KOPT-K1 (cell line): ENCODE measurements at regions not wholly inside any gene's neighbourhood (a gene's known extent, or its start where the extent isn't known, plus 50 kb on each side); places are given as distances from the start of the nearest gene placed in this dataset.
"Not testable (repeated sequence)": the region's sequence is repeated elsewhere in the genome, so short reads cannot be mapped to it uniquely, and the experiment has no call there.

ENCODE experiments used
- H3K27ac ChIP-seq: fragments of 200-600 bp; sonication (generic); 2 replicates; pipeline ENCODE4 v1.5.1; 2016; ENCODE audit warnings: antibody characterized with exemption, mild to moderate bottlenecking, low read depth, low read length; ENCODE audit not compliant: poor library complexity, severe bottlenecking
- H3K36me3 ChIP-seq: fragments of 200-600 bp; sonication (generic); 2 replicates; pipeline ENCODE4 v1.5.1; 2017; ENCODE audit warnings: antibody characterized with exemption, mild to moderate bottlenecking, low read length, moderate library complexity; ENCODE audit not compliant: insufficient read depth
- H3K9me3 ChIP-seq: fragments of 200-600 bp; sonication (generic); 2 replicates; pipeline ENCODE4 v1.5.1; 2017; ENCODE audit warnings: antibody characterized with exemption, low read length, mild to moderate bottlenecking; ENCODE audit not compliant: insufficient read depth, poor library complexity, severe bottlenecking

DNA sequence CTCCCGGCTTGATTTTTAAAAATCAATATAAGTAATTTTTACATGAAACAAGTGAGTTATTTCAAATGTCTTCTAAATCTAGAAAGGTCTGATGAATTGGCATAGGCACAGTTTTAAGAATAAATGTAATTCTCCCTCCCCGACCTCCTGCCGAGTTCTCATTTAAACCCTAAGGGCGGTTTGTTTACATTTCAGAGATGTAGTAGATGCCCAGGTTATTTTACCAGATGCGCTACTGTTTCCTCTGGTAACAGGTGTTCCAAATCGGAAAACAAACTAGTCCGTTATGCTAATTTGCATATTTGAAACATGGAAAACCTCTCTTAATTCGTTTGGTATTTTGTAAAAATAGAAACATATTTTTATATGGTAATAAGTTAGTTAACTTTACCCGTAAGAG, 53.8 kb upstream of the CFAP126 start:
- no peak overlapping the region for H3K27ac ChIP-seq
- no peaks in the 10 kb centered on the region for H3K36me3 ChIP-seq
- H3K9me3 ChIP-seq, result no peaks in the 10 kb centered on the region

DNA sequence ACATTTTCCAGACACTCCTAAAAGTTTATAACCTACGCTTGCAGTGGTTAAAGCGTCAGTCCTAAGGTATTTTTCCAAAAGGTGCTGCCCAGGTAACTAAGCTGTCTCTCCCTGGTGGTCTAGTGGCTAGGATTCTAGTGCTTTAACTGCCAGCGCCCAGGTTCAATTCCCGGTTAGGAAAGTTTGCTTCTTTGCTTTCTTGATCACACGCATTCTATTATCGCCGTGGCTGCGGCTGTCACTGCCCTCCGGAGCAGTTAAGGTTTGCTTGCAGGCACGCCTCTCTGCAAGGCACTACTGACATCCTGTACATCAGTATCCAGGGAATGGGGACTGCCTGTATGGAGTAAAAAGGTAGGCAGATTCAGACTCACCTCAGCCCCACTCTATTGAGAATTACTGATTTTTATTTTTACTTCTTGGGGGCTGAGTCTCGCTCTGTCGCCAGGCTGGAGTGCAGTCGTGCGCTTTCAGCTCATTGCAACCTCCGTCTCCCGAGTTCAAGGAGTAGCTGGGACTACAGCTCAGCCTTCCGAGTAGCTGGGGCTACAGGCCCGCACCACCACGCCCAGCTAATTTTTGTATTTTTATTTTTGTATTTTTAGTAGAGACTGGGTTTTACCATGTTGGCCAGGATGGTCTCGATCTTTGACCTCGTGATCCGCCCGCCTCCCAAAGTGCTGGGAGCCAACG, 53.2 kb upstream of the CFAP126 start:
- H3K36me3 ChIP-seq, result no peaks in the 10 kb centered on the region
- no peaks in the 10 kb centered on the region for H3K9me3 ChIP-seq
- no peak overlapping the region for H3K27ac ChIP-seq

DNA sequence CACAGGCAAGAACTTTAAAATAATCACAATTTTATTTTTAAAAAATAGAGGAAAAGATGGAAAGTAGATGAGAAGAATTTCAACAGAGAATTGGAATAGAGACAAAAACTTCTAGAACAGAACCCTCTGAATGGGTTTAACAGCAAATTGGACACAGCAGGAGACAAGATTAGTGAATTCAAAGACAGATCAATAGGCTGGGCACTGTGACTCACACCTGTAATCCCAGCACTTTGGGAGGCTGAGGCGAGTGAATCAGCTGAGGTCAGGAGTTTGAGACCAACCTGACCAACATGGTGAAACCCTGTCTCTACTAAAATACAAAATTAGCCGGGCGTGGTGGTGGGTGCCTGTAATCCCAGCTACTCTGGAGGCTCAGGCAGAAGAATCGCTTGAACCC, 49.9 kb upstream of the CFAP126 start:
- not testable (repeated sequence) for H3K27ac ChIP-seq, H3K36me3 ChIP-seq, H3K9me3 ChIP-seq
